HCT116 (cell line): ENCODE measurements at regions not wholly inside any gene's neighbourhood (a gene's known extent, or its start where the extent isn't known, plus 50 kb on each side); places are given as distances from the start of the nearest gene placed in this dataset.

Experiments used
- CTCF ChIP-seq, 3 experiments: fragments of 200-600 bp in 1 of 3; sonication (generic) in 1 of 3; IDR thresholded peaks in 2 of 3; conservative IDR thresholded peaks in 1 of 3; 2 replicates each; pipeline ENCODE4 v1.5.1; 2012 to 2017; ENCODE audit warnings: low read depth in 2 of 3, low read length in 2 of 3, antibody characterized with exemption in 1 of 3, borderline replicate concordance in 1 of 3, control low read depth in 1 of 3, mild to moderate bottlenecking in 1 of 3, mixed read lengths in 1 of 3, mixed run types in 1 of 3, moderate library complexity in 1 of 3; ENCODE audit not compliant: insufficient read depth in 1 of 3
- EGR1 ChIP-seq: IDR thresholded peaks from 2 replicates; pipeline ENCODE4 v1.6.1; 2012; ENCODE audit warnings: low read depth
- EZH2phosphoT487 ChIP-seq: fragments of 200-600 bp; IDR thresholded peaks from 2 replicates; pipeline ENCODE4 v1.6.1; 2018; ENCODE audit warnings: antibody characterized with exemption, borderline replicate concordance
- FOSL1 ChIP-seq: IDR thresholded peaks from 2 replicates; pipeline ENCODE4 v1.6.1; 2012; ENCODE audit warnings: low read depth
- MAX ChIP-seq: IDR thresholded peaks from 2 replicates; pipeline ENCODE4 v1.6.1; 2012
- POLR2A ChIP-seq: IDR thresholded peaks from 2 replicates; pipeline ENCODE4 v1.7.0; 2011; ENCODE audit warnings: borderline replicate concordance; ENCODE audit not compliant: insufficient read depth, insufficient read length; ENCODE audit errors: extremely low read depth
- POLR2AphosphoS5 ChIP-seq: IDR thresholded peaks from 2 replicates; pipeline ENCODE4 v1.6.1; 2011; ENCODE audit warnings: mild to moderate bottlenecking, low read depth, low read length, moderate library complexity
- REST ChIP-seq: IDR thresholded peaks from 2 replicates; pipeline ENCODE4 v1.6.1; 2012; ENCODE audit warnings: low read depth
- ZNF274 ChIP-seq: fragments of 200-500 bp; sonication (Bioruptor generic); IDR thresholded peaks from 2 replicates; pipeline ENCODE4 v1.6.1; 2014; ENCODE audit warnings: mild to moderate bottlenecking, low read depth, low read length, inconsistent platforms

GRCh38 chr6:91895599-91896285 lies 1308.9 kb upstream of the MAP3K7 start:
- no peak for TF ChIP-seq EGR1
- TF ChIP-seq EZH2phosphoT487, result no peak
- TF ChIP-seq CTCF (IDR thresholded peaks at IDR 0.05 in 2 of 3, conservative IDR thresholded peaks at IDR 0.05 in 1 of 3; ENCODE audit: borderline replicate concordance in 1 of 3, insufficient read depth in 1 of 3, low read depth in 2 of 3, low read length in 2 of 3), result no peak
- TF ChIP-seq ZNF274, result no peak
- TF ChIP-seq MAX, result no peak
- no peak for TF ChIP-seq POLR2A
- no peak for TF ChIP-seq REST
- TF ChIP-seq FOSL1, result no peak
- no peak for TF ChIP-seq POLR2AphosphoS5
